Upper lobe of left lung (tissue), 6 donors: ENCODE measurements at regions not wholly inside any gene's neighbourhood (a gene's known extent, or its start where the extent isn't known, plus 50 kb on each side); places are given as distances from the start of the nearest gene placed in this dataset.

Experiments used
- ATAC-seq, 2 donors: fragments of 200-7000 bp; cut with Tn5 transposase; one replicate each; pipeline ENCODE4 v1.9.1; 2022; ENCODE audit warnings: mild to moderate bottlenecking in 2 of 2, moderate library complexity in 2 of 2; ENCODE audit not compliant: low FRiP score in 2 of 2
- DNase-seq, 2 donors: peaks; one replicate each; pipeline ENCODE4 v3.0.0-alpha.2; 2019 to 2020
- H3K27ac ChIP-seq, 4 donors: fragments of 200-600 bp; sonication (generic); one replicate each; pipeline ENCODE4 v1.5.1; 2016 to 2019
- H3K27me3 ChIP-seq, 4 donors: fragments of 200-600 bp; sonication (generic); one replicate each; pipeline ENCODE4 v1.5.1; 2017 to 2019
- H3K36me3 ChIP-seq, 4 donors: fragments of 200-600 bp; sonication (generic); one replicate each; pipeline ENCODE4 v1.5.1; 2016 to 2019
- H3K4me1 ChIP-seq, 4 donors: fragments of 200-600 bp; sonication (generic); one replicate each; pipeline ENCODE4 v1.5.1; 2018 to 2019
- H3K4me3 ChIP-seq, 4 donors: fragments of 200-600 bp; sonication (generic); one replicate each; pipeline ENCODE4 v1.5.1; 2017 to 2019; ENCODE audit warnings: mild to moderate bottlenecking in 2 of 4, moderate library complexity in 1 of 4
- H3K9me3 ChIP-seq, 4 donors: fragments of 200-600 bp; sonication (generic); one replicate each; pipeline ENCODE4 v1.5.1; 2018 to 2019
- CTCF ChIP-seq, 6 experiments: fragments of 450-650 bp in 4 of 6; fragments of 200-600 bp in 2 of 6; sonication (generic) in 2 of 6; IDR thresholded peaks; one replicate each; pipeline ENCODE4 v1.5.1; 2016 to 2019; ENCODE audit warnings: antibody characterized with exemption in 6 of 6
- EP300 ChIP-seq, 4 donors: sonication (generic); formaldehyde crosslinking; IDR thresholded peaks; one replicate each; pipeline ENCODE4 v1.5.1; 2017; ENCODE audit warnings: antibody characterized with exemption in 4 of 4, control low read depth in 2 of 4
- POLR2A ChIP-seq, 4 donors: fragments of 450-650 bp; IDR thresholded peaks; one replicate each; pipeline ENCODE4 v1.5.1; 2016 to 2017; ENCODE audit warnings: antibody characterized with exemption in 4 of 4, mild to moderate bottlenecking in 2 of 4
- POLR2AphosphoS5 ChIP-seq, 2 donors: sonication (generic); formaldehyde crosslinking; IDR thresholded peaks; one replicate each; pipeline ENCODE4 v1.5.1; 2017; ENCODE audit warnings: antibody characterized with exemption in 2 of 2
- WGBS, 2 donors: methylation state at CpG; one replicate each; pipeline ENCODE4 v1.1.5; 2017 to 2018; 5-methylcytosine and 5-hydroxymethylcytosine counted together
- donor health status: DM: no; HTN: no; CAD: no; lungs with moderate emphysema.
- donor health status: DM: no; HTN: yes; CAD: no; lungs with severe emphysema.

GRCh38 chr11:93032580-93032979 is 63.1 kb downstream of the MTNR1B start:
- no peak for TF ChIP-seq POLR2A (IDR thresholded peaks at IDR 0.05)
- no peak for TF ChIP-seq EP300 (IDR thresholded peaks at IDR 0.05)
- no peak for TF ChIP-seq CTCF (IDR thresholded peaks at IDR 0.05)
- no peak for TF ChIP-seq POLR2AphosphoS5 (IDR thresholded peaks at IDR 0.05)
- Histone ChIP-seq H3K4me1 (no peaks in the 10 kb centered on the region), H3K27ac (no peak overlapping the region), H3K9me3 (no peaks in the 10 kb centered on the region), H3K36me3 (no peaks in the 10 kb centered on the region), H3K4me3 (no peak overlapping the region), H3K27me3 (no peaks in the 10 kb centered on the region)
- ATAC-seq (no peak), DNase-seq (no peak)
- 34 to 53% methylated on average over 2 of the region's 2 CpGs for WGBS, 2 donors

- no peak for ATAC-seq
- TF ChIP-seq POLR2A (IDR thresholded peaks at IDR 0.05), result no peak
- no peak for TF ChIP-seq EP300 (IDR thresholded peaks at IDR 0.05)
- no peak for TF ChIP-seq CTCF (IDR thresholded peaks at IDR 0.05)
- no peak for TF ChIP-seq POLR2AphosphoS5 (IDR thresholded peaks at IDR 0.05)
- Histone ChIP-seq H3K4me3 (no peak overlapping the region), H3K4me1 (no peaks in the 10 kb centered on the region), H3K9me3 (no peaks in the 10 kb centered on the region), H3K27ac (no peak overlapping the region), H3K36me3 (no peaks in the 10 kb centered on the region), H3K27me3 (no peaks in the 10 kb centered on the region)
- 75 to 100% methylated on average over 1 of the region's 1 CpG for WGBS, 2 donors
- DNase-seq, result no peak
These were observed 63.6 kb downstream of the MTNR1B start for GRCh38 chr11:93033093-93033492.

- WGBS, 2 donors, result 65 to 73% methylated on average over 3 of the region's 3 CpGs
- no peak for DNase-seq
These were observed 64.7 kb downstream of the MTNR1B start for GRCh38 chr11:93034031-93034722.

GRCh38 chr11:93034723-93035039 is 65.2 kb downstream of the MTNR1B start:
- H3K4me3 ChIP-seq, result no peak overlapping the region
- no peaks in the 10 kb centered on the region for H3K27me3 ChIP-seq
- H3K27ac ChIP-seq, result no peak overlapping the region
- DNase-seq, result no peak
- no peak for TF ChIP-seq POLR2A (IDR thresholded peaks at IDR 0.05)
- no peak for TF ChIP-seq CTCF (IDR thresholded peaks at IDR 0.05)
- TF ChIP-seq EP300 (IDR thresholded peaks at IDR 0.05), result no peak
- TF ChIP-seq POLR2AphosphoS5 (IDR thresholded peaks at IDR 0.05), result no peak
- ATAC-seq, result no peak
- WGBS, 2 donors, result 69 to 81% methylated on average over 1 of the region's 1 CpG
- no peaks in the 10 kb centered on the region for H3K36me3 ChIP-seq
- no peaks in the 10 kb centered on the region for H3K9me3 ChIP-seq
- H3K4me1 ChIP-seq, result no peaks in the 10 kb centered on the region

More at GRCh38 chr11:93034031-93034722, 64.7 kb downstream of the MTNR1B start:
- no peak for ATAC-seq
- Histone ChIP-seq H3K9me3 (no peaks in the 10 kb centered on the region), H3K36me3 (no peaks in the 10 kb centered on the region), H3K27ac (no peak overlapping the region), H3K27me3 (no peaks in the 10 kb centered on the region), H3K4me1 (no peaks in the 10 kb centered on the region), H3K4me3 (no peak overlapping the region)
- TF ChIP-seq CTCF (IDR thresholded peaks at IDR 0.05) (no peak), POLR2A (IDR thresholded peaks at IDR 0.05) (no peak), EP300 (IDR thresholded peaks at IDR 0.05) (no peak), POLR2AphosphoS5 (IDR thresholded peaks at IDR 0.05) (no peak)

- Histone ChIP-seq H3K27me3 (no peaks in the 10 kb centered on the region), H3K36me3 (no peaks in the 10 kb centered on the region), H3K27ac (no peak overlapping the region), H3K4me1 (no peaks in the 10 kb centered on the region), H3K9me3 (peaks cover 0 to 8% (median 2%) of the 10 kb centered on the region in 4 donors), H3K4me3 (no peak overlapping the region)
- TF ChIP-seq EP300 (IDR thresholded peaks at IDR 0.05), result no peak
- no peak for TF ChIP-seq POLR2AphosphoS5 (IDR thresholded peaks at IDR 0.05)
- no peak for TF ChIP-seq CTCF (IDR thresholded peaks at IDR 0.05)
- TF ChIP-seq POLR2A (IDR thresholded peaks at IDR 0.05), result no peak
- no peak for DNase-seq
- 74 to 79% methylated on average over 2 of the region's 2 CpGs for WGBS, 2 donors
- ATAC-seq, result no peak
These were observed 69.1 kb downstream of the MTNR1B start for GRCh38 chr11:93038521-93038920.
